HL-60 (cell line): ENCODE measurements at regions not wholly inside any gene's neighbourhood (a gene's known extent, or its start where the extent isn't known, plus 50 kb on each side); places are given as distances from the start of the nearest gene placed in this dataset.

Experiments used
- POLR2AphosphoS5 ChIP-seq: IDR thresholded peaks from 2 replicates; pipeline ENCODE4 v1.6.1; 2012; ENCODE audit warnings: low read depth
- TF ChIP-seq, protein P1 (sequence below): IDR thresholded peaks from one replicate; pipeline ENCODE4 v1.5.1; 2011; ENCODE audit warnings: low read length, control low read depth, inconsistent platforms; ENCODE audit not compliant: insufficient read depth

DNA sequence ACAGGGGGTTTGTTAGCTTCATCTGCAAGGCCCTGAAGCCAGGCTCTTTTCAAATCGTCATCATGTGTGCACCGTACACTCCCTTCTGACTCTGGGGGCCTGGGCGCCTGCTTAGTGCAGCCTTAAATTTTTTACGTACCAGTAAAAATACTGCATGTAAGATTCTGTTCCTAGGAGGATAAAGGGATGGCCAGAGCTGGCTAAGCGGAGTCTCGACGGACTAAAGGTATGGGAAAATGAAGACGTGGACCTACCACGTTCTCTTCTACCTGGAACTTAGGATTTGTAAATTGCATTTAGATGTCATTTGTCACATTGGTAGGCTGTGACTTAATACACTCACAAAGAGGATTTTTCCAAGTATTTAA, 149.3 kb upstream of the AFDN start:
- TF ChIP-seq, protein P1, sequence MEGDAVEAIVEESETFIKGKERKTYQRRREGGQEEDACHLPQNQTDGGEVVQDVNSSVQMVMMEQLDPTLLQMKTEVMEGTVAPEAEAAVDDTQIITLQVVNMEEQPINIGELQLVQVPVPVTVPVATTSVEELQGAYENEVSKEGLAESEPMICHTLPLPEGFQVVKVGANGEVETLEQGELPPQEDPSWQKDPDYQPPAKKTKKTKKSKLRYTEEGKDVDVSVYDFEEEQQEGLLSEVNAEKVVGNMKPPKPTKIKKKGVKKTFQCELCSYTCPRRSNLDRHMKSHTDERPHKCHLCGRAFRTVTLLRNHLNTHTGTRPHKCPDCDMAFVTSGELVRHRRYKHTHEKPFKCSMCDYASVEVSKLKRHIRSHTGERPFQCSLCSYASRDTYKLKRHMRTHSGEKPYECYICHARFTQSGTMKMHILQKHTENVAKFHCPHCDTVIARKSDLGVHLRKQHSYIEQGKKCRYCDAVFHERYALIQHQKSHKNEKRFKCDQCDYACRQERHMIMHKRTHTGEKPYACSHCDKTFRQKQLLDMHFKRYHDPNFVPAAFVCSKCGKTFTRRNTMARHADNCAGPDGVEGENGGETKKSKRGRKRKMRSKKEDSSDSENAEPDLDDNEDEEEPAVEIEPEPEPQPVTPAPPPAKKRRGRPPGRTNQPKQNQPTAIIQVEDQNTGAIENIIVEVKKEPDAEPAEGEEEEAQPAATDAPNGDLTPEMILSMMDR: no peak
- TF ChIP-seq POLR2AphosphoS5: no peak
